Fibroblast of lung (primary cell): ENCODE measurements at regions not wholly inside any gene's neighbourhood (a gene's known extent, or its start where the extent isn't known, plus 50 kb on each side); places are given as distances from the start of the nearest gene placed in this dataset.

Experiments used
- DNase-seq, 2 donors: peaks; one replicate each; pipeline versions ENCODE4 v3.0.0 to v3.0.0-alpha.2; 2010; ENCODE audit warnings: low read depth in 2 of 2
- H2AFZ ChIP-seq: 2 replicates; pipeline ENCODE4 v1.5.1; 2012; ENCODE audit warnings: low read length, control low read depth, inconsistent platforms
- H3K27ac ChIP-seq: 2 replicates; pipeline ENCODE4 v1.5.1; 2011; ENCODE audit warnings: low read length, control low read depth; ENCODE audit not compliant: insufficient read depth
- H3K27me3 ChIP-seq: 2 replicates; pipeline ENCODE4 v1.5.1; 2011; ENCODE audit warnings: mild to moderate bottlenecking, low read length; ENCODE audit not compliant: control insufficient read depth, insufficient read depth
- H3K36me3 ChIP-seq: 2 replicates; pipeline ENCODE4 v1.5.1; 2011; ENCODE audit warnings: low read length; ENCODE audit not compliant: control insufficient read depth, insufficient read depth
- H3K4me1 ChIP-seq: 2 replicates; pipeline ENCODE4 v1.5.1; 2011; ENCODE audit warnings: low read length; ENCODE audit not compliant: control insufficient read depth, insufficient read depth; ENCODE audit errors: extremely low read depth
- H3K4me2 ChIP-seq: 2 replicates; pipeline ENCODE4 v1.5.1; 2011; ENCODE audit warnings: low read length, control low read depth; ENCODE audit not compliant: insufficient read depth; ENCODE audit errors: extremely low read depth
- H3K4me3 ChIP-seq, 4 experiments: fragments of 200-600 bp in 1 of 4; sonication (generic) in 1 of 4; replicated peaks in 1 of 4; 2 replicates each; pipeline ENCODE4 v1.5.1; 2011 to 2016; ENCODE audit warnings: low read length in 4 of 4, low read depth in 3 of 4, mild to moderate bottlenecking in 3 of 4, control low read depth in 2 of 4, inconsistent platforms in 1 of 4, mixed read lengths in 1 of 4; ENCODE audit not compliant: insufficient read depth in 1 of 4; ENCODE audit errors: control extremely low read depth in 1 of 4
- H3K79me2 ChIP-seq: 2 replicates; pipeline ENCODE4 v1.5.1; 2012; ENCODE audit warnings: mild to moderate bottlenecking, low read length, inconsistent platforms; ENCODE audit not compliant: control insufficient read depth, insufficient read depth
- H3K9ac ChIP-seq: 2 replicates; pipeline ENCODE4 v1.5.1; 2011; ENCODE audit warnings: mild to moderate bottlenecking, low read length, control low read depth; ENCODE audit not compliant: insufficient read depth
- H3K9me3 ChIP-seq: 2 replicates; pipeline ENCODE4 v1.5.1; 2012; ENCODE audit warnings: low read depth, low read length; ENCODE audit not compliant: control insufficient read depth, insufficient read depth
- H4K20me1 ChIP-seq: 2 replicates; pipeline ENCODE4 v1.5.1; 2011; ENCODE audit warnings: low read length; ENCODE audit not compliant: control insufficient read depth, insufficient read depth; ENCODE audit errors: extremely low read depth
- EZH2 ChIP-seq: IDR thresholded peaks from 2 replicates; pipeline ENCODE4 v1.5.1; 2012; ENCODE audit warnings: low read length, control low read depth, mild to moderate bottlenecking; ENCODE audit errors: missing control alignments
- TF ChIP-seq, protein P1 (sequence below), 2 donors: IDR thresholded peaks in 1 of 2; conservative IDR thresholded peaks in 1 of 2; 1 replicate in 1 of 2; 2 replicates in 1 of 2; pipeline ENCODE4 v1.5.1; 2011 to 2012; ENCODE audit warnings: low read length in 2 of 2, control low read depth in 1 of 2, inconsistent platforms in 1 of 2, low read depth in 1 of 2, mild to moderate bottlenecking in 1 of 2

GRCh38 chr1:222009105-222009730, 267.3 kb upstream of the DUSP10 start:
- Histone ChIP-seq H3K4me2 (no peak overlapping the region), H4K20me1 (no peaks in the 10 kb centered on the region), H3K4me1 (no peaks in the 10 kb centered on the region), H3K9me3 (no peaks in the 10 kb centered on the region), H3K79me2 (no peaks in the 10 kb centered on the region), H2AFZ (no peak overlapping the region), H3K9ac (no peak overlapping the region), H3K27ac (no peak overlapping the region), H3K4me3 (no peak overlapping the region), H3K27me3 (no peaks in the 10 kb centered on the region), H3K36me3 (no peaks in the 10 kb centered on the region)
- DNase-seq: peak in 1 of 2 donors; percentile 25
- TF ChIP-seq, protein P1, sequence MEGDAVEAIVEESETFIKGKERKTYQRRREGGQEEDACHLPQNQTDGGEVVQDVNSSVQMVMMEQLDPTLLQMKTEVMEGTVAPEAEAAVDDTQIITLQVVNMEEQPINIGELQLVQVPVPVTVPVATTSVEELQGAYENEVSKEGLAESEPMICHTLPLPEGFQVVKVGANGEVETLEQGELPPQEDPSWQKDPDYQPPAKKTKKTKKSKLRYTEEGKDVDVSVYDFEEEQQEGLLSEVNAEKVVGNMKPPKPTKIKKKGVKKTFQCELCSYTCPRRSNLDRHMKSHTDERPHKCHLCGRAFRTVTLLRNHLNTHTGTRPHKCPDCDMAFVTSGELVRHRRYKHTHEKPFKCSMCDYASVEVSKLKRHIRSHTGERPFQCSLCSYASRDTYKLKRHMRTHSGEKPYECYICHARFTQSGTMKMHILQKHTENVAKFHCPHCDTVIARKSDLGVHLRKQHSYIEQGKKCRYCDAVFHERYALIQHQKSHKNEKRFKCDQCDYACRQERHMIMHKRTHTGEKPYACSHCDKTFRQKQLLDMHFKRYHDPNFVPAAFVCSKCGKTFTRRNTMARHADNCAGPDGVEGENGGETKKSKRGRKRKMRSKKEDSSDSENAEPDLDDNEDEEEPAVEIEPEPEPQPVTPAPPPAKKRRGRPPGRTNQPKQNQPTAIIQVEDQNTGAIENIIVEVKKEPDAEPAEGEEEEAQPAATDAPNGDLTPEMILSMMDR (conservative IDR thresholded peaks at IDR 0.05 in 1 of 2, IDR thresholded peaks at IDR 0.05 in 1 of 2; ENCODE audit: low read depth in 1 of 2, low read length in 2 of 2): peak; percentile 12 to 32
- TF ChIP-seq EZH2: no peak

- no peak overlapping the region for H3K4me2 ChIP-seq
- no peaks in the 10 kb centered on the region for H4K20me1 ChIP-seq
- no peaks in the 10 kb centered on the region for H3K36me3 ChIP-seq
- no peak overlapping the region for H2AFZ ChIP-seq
- H3K9ac ChIP-seq: no peak overlapping the region
- no peaks in the 10 kb centered on the region for H3K79me2 ChIP-seq
- no peak overlapping the region for H3K27ac ChIP-seq
- no peak for DNase-seq
- H3K27me3 ChIP-seq: no peaks in the 10 kb centered on the region
- H3K4me3 ChIP-seq: no peak overlapping the region
- H3K4me1 ChIP-seq: no peaks in the 10 kb centered on the region
- no peak for TF ChIP-seq EZH2
- TF ChIP-seq, protein P1 (conservative IDR thresholded peaks at IDR 0.05 in 1 of 2, IDR thresholded peaks at IDR 0.05 in 1 of 2; ENCODE audit: low read depth in 1 of 2, low read length in 2 of 2): no peak
- no peaks in the 10 kb centered on the region for H3K9me3 ChIP-seq
Observed at GRCh38 chr1:222006715-222007114, 264.8 kb upstream of the DUSP10 start.

DNA sequence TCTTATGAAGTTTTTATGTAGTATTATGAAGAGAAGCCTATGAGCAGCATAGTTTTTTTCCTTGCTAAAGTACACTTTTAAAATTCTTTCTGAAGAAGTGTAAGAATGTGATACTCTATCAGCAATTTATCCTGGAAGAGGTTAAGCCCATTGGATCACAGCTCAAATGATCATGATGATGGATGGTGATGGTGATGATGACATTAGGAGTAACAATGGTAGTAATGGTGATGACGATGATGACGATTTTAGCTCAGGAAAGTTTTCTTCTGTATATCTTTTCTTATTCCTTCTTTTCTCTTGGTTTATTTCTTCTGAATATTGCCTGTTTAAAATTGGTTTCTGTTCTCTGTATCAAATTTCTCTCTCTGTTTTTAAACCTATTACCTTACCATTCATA, 262.9 kb upstream of the DUSP10 start:
- no peak overlapping the region for H2AFZ ChIP-seq

More for the DNA sequence above, 262.9 kb upstream of the DUSP10 start:
- no peak overlapping the region for H3K4me2 ChIP-seq
- H3K79me2 ChIP-seq: no peaks in the 10 kb centered on the region
- H3K27me3 ChIP-seq: no peaks in the 10 kb centered on the region
- H3K9me3 ChIP-seq: no peaks in the 10 kb centered on the region
- H3K4me1 ChIP-seq: no peaks in the 10 kb centered on the region
- no peak for DNase-seq
- no peaks in the 10 kb centered on the region for H4K20me1 ChIP-seq
- TF ChIP-seq EZH2: no peak
- TF ChIP-seq, protein P1 (conservative IDR thresholded peaks at IDR 0.05 in 1 of 2, IDR thresholded peaks at IDR 0.05 in 1 of 2; ENCODE audit: low read depth in 1 of 2, low read length in 2 of 2): no peak
- H3K27ac ChIP-seq: no peak overlapping the region
- no peak overlapping the region for H3K4me3 ChIP-seq
- no peaks in the 10 kb centered on the region for H3K36me3 ChIP-seq
- H3K9ac ChIP-seq: no peak overlapping the region
